Fibroblast of skin of right biceps (primary cell): ENCODE measurements at regions not wholly inside any gene's neighbourhood (a gene's known extent, or its start where the extent isn't known, plus 50 kb on each side); places are given as distances from the start of the nearest gene placed in this dataset.
"Not testable (repeated sequence)": the region's sequence is repeated elsewhere in the genome, so short reads cannot be mapped to it uniquely, and the experiment has no call there.

Source experiments
- DNase-seq: peaks from one replicate; pipeline ENCODE4 v3.0.0-alpha.2; 2013

DNA sequence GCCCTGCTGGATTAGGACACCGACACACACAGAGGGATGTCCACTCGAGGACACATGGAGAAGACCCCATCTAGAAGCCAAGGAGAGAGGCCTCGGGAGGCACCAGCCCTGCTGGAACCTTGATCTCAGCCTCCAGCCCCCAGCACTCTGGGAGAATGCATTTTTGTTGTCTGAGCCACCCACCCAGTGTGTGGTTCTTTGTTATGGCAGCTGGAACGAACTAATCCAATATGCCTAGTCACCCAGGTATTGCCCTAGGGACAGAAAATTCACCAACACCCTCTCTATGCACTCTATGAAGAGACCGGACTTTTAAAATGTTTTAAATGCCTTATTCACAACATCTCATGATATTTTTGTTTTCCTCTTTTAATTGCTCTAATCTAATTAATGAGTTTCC lies 117.4 kb downstream of the CRYAA start:
- DNase-seq: no peak

DNA sequence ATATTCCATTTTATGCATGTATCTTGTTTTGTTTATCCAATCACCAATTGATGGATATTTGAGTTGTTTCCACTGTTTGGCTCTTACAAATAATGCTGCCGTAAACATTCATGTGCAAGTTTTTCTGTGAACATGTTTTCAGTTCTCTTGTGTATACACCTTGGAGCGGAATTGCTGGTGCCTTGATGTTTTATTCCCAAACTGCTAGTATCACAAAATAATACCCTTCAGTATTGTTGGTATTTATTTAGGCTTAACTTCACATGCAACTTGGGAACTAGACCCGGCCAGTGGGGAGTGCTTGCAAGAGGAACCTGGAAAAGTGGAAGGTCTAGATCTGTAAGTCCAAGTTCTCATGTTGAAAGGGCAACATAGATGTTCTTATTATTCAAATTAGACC lies 115.9 kb downstream of the CRYAA start:
- no peak for DNase-seq

DNA sequence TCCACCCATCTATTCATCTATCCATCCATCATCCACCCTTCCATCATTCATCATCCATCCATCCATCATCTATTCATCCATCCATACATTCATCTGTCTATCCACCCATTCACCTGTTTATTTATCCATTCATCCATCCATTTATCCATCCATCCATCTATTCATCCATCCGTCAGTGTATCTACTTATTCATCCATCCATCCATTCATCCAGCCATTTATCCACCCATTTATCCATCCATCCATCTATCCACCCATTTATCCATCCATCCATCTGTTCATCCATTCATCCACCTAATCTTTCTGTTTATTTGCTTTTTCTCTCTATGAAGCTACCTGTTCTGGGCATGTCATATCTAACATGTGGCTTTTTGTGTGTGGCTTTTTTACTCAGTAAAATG lies 115.4 kb downstream of the CRYAA start:
- DNase-seq: no peak

DNA sequence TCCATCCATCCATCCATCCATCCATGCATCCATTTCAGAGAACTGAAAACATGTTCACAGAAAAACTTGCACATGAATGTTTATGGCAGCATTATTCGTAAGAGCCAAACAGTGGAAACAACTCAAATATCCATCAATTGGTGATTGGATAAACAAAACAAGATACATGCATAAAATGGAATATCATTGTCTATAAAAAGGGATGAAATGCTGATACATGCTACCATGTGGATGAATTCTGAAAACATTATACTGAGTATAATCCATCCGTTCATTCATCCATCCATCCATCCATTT lies 115.1 kb downstream of the CRYAA start:
- DNase-seq: not testable (repeated sequence)

DNA sequence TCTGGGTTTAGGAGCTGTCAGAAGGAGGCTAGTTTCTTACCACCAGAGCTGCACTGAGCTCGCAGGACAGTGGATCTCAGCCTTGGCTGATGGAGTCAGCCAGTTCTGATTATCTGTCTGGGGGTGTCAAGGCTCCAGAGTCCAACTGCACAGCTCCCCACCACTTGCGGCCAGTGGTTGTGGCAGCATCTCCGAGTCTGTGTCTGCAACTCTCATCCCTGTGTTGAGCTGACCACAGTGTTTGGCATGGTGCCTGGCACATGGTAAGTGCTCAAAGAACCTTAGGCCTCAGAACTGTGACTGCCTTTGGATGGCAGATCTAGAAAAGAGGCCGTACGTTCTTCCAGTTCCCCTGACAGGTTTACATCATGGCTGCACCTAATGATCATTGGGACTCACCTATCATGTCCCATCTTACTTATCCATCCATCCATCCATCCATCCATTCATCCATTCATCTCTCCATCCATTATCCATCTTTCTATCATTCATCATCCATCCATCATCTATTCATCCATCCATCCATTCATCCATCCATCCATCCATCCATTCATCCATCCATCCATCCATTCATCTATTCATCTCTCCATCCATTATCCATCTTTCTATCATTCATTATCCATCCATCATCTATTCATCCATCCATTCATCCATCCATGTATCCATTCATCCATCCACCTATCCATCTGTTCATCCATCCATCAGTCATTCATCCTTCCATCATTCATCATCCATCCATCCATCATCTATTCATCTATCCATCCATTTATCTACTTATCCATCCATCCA lies 114.5 kb downstream of the CRYAA start:
- no peak for DNase-seq

DNA sequence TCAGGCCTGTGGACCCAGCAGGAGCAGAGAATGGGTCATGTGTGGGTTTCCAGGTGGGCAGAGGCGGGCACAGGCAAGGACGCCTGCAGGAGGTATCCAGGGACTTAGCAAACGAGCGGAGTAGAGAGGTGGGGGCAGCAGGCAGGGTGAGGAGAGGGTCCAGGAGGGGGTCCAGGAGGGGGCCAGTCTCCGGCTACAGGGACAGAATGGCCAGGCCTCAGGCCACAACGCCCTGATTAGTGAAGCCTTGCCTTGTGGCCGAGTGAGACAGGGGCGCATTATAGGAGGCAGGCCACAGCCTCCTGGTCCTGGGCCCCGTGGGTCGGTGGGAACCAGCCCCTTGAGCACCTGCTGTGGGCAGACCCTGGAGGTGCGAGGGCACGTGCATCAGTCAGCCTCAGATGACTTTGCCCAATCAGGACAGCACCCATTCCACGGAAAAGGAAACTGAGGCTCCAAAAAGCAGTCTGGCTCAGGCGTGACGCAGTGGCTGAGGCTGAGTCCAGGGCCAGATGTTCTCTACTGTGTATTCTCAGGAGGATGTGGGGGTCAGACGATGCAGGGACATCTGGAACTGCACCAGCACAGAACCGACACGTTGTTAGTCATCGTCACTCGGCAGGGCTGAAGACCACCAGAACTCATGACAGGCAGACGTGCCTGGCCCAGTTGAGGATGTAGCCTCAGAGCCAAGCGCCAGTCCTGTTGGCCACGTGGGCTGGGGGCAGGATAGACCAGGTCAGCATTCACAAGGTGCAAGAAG lies 113.7 kb downstream of the CRYAA start:
- DNase-seq: no peak

DNA sequence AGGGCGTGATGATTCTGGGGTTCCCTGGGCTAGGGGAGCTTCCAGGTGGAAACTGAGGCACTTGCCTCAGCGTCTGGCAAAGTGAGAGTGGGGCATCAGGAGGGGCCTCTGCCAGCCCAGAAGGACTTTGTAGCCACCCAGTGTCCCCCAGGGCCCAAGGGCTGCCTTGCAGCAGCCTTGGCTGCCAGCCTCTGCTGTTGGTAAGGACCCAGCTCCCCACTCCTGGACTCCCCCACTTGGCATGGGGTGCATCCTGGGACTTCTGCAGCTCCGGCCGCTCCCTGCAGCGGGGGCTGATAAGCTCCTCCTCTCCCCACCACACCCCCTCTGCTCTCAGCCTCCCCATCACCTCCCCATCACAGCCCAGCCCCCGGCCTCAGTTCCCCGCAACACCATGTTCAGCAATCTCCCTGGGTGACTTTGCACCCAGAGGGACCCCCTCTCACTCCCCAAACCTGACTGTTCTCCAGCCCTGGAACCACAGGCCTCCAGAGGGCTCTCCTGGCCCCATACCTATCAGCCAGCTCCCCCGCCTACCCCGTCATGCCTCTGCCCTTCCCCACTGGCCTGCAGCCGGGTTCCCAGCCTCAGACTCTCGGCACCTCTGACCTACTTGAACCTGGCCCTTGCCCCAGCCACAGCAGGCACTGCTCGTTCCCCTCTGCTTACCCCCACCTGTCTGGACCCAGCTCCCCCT lies 113.0 kb downstream of the CRYAA start:
- DNase-seq: no peak

GRCh38 chr21:43280949-43281633 lies 112.3 kb downstream of the CRYAA start:
- no peak for DNase-seq

DNA sequence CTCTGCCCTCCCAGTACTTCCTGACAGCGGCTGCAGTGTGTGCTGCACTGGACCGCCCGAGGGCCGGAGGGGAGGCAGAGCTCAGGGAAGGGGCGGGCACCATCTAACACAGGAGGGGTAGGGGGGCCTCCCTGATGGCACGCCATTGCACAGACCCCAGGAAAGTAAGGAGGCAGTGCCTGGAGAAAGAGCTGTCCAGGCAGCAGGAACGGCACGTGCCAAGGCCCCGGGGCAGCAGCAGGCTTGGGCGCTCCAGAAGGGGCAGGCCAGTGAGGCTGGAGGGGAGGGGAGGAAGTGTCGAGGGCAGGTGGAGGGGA lies 110.7 kb downstream of the CRYAA start:
- DNase-seq: no peak

DNA sequence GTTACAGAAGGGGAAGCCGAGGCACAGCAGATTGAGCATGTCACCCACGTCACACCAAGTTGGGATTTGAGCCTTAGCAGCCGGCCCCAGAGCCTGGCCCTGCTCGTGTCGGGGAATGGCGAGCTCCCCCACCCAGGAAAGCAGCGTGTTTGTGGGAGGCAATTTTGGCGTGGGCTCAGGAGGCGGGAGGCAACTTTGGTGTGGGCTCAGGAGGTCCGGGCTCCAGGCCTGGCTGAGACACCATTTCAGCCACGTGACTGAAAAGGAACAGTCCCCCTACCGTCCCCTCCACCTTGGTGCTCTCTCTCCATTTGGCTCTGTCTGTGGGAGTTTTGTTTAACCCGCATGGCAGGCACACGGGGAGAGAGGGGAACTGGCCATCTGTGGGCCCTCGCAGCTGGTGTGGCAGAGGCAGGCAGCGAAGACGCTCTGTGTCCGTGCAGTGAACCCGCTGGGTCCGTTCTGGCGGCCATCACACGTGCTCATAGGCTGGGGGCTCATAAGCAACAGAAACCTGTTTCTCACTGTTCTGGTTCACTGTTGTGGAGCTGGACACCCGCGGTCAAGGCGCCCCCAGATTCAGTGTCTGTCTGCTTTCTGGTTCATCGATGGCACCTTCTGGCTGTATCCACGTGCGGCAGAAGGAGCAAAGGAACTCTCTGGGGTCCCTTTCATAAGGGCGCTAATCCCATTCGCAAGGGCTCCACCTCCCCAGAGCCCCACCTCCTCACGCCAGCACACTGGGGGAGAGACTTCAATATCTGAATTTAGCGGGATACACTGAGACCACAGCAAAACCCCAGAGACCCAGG lies 110.2 kb downstream of the CRYAA start:
- DNase-seq: no peak

GRCh38 chr21:43278359-43278758 lies 109.6 kb downstream of the CRYAA start:
- no peak for DNase-seq

DNA sequence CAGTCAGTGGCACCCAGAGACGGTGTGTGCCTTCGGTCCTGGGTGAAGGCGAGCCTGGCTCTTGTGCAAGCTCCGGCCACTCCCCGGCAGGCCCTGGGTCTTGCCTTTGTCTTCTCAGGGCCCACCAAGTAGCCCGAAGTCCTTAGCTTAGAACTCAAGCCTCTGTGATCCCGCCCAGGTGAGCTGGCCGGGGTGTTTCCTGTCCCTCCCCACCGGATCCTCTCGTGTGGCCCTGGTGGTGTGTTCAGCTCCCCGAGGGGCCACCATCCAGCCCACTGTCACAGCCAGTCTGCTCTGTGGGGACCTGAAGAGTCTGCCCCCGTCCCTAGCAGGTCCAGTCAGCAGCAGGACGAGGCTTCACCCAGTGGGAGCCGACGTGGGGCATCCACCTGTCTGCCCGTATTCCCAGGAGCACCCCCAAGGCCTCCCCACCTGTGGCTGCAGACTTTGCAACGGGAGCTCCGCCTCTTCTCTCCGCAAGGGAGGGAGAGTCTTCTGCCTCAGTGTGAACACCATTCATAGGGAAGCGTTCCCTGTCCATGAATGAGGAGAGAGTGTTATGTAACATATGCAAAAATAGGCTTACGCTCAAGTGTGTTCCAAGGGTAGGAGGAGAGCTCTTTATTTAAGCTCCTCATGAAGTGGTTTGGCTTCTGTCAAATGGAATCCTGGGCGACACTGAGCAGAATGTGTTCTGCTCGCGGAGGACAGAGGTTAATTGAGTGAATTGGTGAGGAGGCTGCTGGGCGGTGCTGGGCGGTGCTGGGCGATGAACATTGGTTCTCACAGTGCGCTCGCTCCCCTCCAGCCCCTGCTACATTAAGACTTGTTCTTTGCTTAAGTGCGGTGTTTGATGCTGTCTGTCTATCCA lies 108.9 kb downstream of the CRYAA start:
- no peak for DNase-seq

DNA sequence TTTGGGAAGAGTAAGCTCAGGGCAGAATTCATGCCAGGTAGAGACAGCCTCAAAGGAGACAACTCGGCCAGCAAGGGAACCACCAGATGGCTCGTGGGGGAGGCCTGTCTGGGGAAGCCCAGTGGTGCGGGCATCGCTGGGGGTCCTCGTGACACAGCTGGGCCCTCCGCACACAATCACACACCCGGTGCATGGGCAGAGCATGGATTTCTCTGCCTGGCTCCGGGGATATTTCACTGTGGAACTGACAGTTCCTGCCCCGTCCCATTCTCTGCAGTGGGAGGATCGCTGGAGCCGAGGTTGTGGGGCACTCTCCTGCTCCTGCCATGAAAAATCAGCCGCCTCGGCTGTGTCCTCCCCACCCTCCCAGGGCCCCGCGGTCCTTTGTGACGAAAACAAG lies 108.0 kb downstream of the CRYAA start:
- no peak for DNase-seq

- DNase-seq: no peak
Measured at GRCh38 chr21:43275421-43276211, 106.8 kb downstream of the CRYAA start.

DNA sequence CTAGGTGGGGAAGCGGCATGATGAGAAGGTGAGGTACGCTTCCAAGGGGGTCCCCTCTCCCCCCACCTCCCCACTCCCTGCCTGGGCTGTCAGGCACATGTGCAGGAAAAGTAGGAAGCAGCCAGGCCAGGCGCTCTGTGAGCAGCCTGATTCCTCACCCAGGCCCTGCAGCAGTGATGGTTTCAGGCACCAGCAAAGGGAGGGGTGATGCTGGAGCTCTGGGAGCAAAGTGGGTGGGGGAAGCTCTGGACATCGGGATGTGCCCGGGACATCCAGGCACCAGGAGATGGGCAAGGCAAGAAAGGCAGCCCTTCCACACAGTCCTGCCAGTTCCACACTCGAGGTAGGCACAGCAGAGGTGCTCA lies 106.1 kb downstream of the CRYAA start:
- no peak for DNase-seq

DNA sequence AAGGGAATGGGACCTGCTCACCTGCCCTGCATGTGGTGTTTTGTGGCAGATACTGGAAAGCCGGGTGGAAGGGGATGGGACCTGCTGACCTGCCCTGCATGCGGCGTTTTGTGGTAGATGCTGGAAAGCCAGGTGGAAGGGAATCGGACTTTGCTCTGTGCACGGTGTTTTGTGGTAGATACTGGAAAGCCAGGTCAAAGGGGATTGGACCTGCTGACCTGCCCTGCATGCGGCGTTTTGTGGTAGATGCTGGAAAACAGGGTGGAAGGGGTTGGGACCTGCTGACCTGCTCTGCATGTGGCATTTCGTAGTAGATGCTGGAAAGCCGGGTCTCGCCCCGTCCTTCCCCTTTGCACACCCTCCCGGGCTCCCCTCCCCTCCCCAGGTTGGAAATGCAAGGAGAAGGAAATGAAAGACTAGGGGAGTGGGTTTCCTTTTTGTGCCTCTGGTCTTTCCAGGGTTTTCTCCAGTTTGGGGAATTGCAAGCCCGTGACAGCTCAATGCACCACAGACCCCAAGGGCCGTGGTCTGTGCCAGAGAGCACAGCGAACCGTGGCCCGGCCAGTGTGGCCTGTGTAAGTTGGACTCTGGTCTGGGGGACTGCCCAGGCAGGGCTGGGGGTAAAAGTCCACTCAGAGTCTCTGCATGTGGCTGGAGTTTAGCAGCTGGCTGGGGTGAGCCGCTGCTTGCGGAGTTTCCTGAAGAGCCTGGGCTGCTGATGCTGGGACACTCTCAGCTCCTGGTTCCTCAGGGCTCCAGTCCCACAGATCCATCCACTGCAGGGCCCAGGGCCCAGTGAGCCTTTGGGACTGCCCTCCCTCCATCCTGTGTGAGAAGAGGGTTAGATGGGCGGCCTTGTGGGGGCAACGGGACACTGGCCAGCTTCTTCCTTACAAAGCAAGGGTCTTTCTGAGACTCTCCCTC lies 105.5 kb downstream of the CRYAA start:
- DNase-seq: no peak

DNA sequence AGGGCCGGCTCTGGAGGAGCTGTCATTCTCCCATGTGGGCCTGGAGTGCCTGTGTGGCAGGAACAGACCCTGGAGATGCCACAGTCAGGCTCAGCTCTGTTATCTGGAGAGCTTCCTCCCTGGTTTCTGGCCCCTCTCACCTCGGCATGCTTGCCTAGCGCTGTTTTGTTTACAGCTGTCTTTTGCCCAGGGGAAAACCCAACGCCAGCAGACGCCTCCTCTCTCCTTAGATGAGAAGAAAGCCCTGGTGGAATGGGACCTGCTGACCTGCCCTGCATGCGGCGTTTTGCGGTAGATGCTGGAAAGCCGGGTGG lies 104.9 kb downstream of the CRYAA start:
- DNase-seq: no peak

DNA sequence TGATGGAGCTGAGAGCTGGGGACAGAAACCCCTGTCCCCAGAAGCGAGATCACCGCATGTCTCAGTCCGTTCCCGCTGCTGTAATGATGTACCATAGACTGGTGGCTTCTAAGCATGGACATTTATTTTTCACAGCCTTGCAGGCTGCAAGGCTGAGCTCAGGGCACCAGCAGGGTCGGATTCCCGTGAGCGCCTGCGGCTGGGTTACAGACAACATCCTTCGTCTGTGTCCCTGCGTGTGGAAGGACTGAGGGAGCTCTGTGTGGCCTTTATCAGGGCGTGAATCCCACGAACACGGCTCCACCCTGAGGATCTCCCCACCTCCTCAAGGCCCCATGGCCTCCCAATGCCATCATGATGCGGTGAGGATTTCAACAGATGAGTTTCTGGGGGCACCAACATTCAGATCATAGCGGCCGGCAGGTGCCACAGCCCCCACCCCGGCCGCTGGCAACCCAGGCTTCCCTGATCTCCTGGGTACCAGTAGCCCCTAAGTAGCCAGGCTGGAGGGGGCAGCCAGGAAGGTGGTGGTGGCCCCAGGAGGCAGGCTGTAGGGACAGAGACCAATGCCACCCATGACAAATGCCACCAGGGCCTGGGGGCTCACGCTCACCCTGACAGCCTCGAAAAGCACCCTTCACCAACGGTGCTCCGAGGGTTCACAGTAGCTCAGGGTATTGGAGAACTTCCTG lies 104.4 kb downstream of the CRYAA start:
- no peak for DNase-seq

DNA sequence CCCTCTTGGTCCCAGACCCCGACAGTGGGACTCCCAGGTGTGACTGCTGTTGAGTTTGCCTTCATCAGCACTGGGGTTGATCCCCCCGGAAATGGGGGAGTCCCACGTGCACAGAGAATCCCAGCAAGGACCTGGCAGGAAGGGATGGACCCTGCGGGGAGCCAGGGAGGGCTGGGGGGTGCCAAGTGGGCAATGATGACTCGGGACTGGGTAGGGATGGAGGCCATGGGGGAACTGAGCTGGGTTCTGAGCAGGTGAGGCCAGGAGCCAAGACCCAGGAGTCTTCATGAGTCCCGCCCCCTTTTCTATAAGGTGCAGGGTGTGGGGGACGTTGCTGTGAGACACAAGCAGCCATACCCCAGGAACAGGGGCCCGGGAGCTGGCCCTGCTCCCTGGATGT lies 103.8 kb downstream of the CRYAA start:
- no peak for DNase-seq
